ENCODE measurements at regions not wholly inside any gene's neighbourhood (a gene's known extent, or its start where the extent isn't known, plus 50 kb on each side); places are given as distances from the start of the nearest gene placed in this dataset.

DNA sequence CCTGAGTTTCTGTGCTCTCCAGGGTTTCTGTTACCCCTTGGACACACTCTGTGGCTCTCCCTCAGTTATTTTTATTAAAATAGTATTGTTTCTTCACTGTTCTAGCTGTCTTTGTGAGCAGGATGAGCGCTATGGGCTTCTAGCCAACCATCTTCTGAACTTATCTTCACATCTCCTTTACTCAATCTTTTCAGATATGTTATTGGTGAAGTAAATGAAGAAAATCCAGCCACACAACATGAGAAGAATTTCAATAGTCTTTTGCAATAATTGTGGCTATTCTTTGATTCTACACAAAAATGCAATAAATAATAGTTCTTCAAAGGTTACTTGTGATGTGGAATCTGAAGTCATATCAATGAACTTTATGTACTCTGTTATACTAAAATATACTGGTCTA lies 80.3 kb upstream of the CAMK1G start:
- no peaks in the 10 kb centered on the region for H3K9me3 ChIP-seq (ENCODE audit: low read length)
- H3K27ac ChIP-seq (ENCODE audit: low read depth, low read length, poor library complexity, severe bottlenecking): no peak overlapping the region
- intact Hi-C loops (cut with micrococcal nuclease; ENCODE audit: unreplicated experiment): no loop called here
- POLR2A ChIA-PET: no interaction called here
- H3K4me3 ChIP-seq (ENCODE audit: low read depth, low read length, poor library complexity, severe bottlenecking): no peak overlapping the region
- no peak overlapping the region for H2AFZ ChIP-seq (ENCODE audit: low read length)
- BruUV-seq (replicated peaks): no TSS peak
- H3K4me1 ChIP-seq (ENCODE audit: insufficient read depth, low read length, poor library complexity, severe bottlenecking): no peaks in the 10 kb centered on the region
- TF ChIP-seq CTCF (conservative IDR thresholded peaks at IDR 0.05; ENCODE audit: low read length): no peak
- no peak for TF ChIP-seq EZH2phosphoT487 (IDR thresholded peaks at IDR 0.05; ENCODE audit: borderline replicate concordance, low read depth, low read length)
- no peak overlapping the region for H3K4me2 ChIP-seq (ENCODE audit: low read length)
- no peak for DNase-seq (ENCODE audit: low spot score)
- H3K79me2 ChIP-seq (ENCODE audit: insufficient read depth, low read depth, low read length): no peaks in the 10 kb centered on the region
- H4K20me1 ChIP-seq (ENCODE audit: insufficient read depth, low read length): no peaks in the 10 kb centered on the region
- H3K9me2 ChIP-seq (ENCODE audit: insufficient read depth, low read length): no peaks in the 10 kb centered on the region
- CTCF ChIA-PET (ENCODE audit: unreplicated experiment): no interaction called here
- H3K36me3 ChIP-seq (ENCODE audit: insufficient read depth, low read length): no peaks in the 10 kb centered on the region

DNA sequence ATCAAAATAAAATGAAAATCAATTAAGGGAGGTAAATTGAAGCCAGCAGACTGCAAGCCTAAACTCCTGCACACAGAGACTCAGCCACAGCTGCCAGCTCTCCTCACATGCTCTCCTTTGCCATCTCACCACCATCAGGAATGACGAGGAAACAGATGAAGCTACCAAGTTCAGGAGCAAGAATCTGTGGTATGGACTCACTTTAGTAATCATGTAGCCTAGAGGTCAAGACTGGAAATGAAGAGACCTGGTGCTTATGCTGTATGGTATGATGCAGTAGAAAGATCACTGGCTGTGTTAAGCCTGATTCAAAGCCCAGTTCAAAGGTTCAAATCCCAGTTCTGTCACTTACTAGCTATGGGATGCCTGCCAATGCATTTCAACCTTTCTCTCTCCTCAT lies 78.9 kb upstream of the CAMK1G start:
- Histone ChIP-seq H2AFZ (ENCODE audit: low read length) (no peak overlapping the region), H3K9me2 (ENCODE audit: insufficient read depth, low read length) (no peaks in the 10 kb centered on the region), H3K79me2 (ENCODE audit: insufficient read depth, low read depth, low read length) (no peaks in the 10 kb centered on the region), H3K27ac (ENCODE audit: low read depth, low read length, poor library complexity, severe bottlenecking) (no peak overlapping the region), H3K9me3 (ENCODE audit: low read length) (no peaks in the 10 kb centered on the region), H3K36me3 (ENCODE audit: insufficient read depth, low read length) (no peaks in the 10 kb centered on the region), H4K20me1 (ENCODE audit: insufficient read depth, low read length) (no peaks in the 10 kb centered on the region), H3K4me1 (ENCODE audit: insufficient read depth, low read length, poor library complexity, severe bottlenecking) (no peaks in the 10 kb centered on the region), H3K4me2 (ENCODE audit: low read length) (no peak overlapping the region), H3K4me3 (ENCODE audit: low read depth, low read length, poor library complexity, severe bottlenecking) (no peak overlapping the region)
- intact Hi-C loops (cut with micrococcal nuclease; ENCODE audit: unreplicated experiment): no loop called here
- no TSS peak for BruUV-seq (replicated peaks)
- TF ChIP-seq CTCF (conservative IDR thresholded peaks at IDR 0.05; ENCODE audit: low read length): no peak
- no peak for TF ChIP-seq EZH2phosphoT487 (IDR thresholded peaks at IDR 0.05; ENCODE audit: borderline replicate concordance, low read depth, low read length)
- ChIA-PET POLR2A (no interaction called here), CTCF (ENCODE audit: unreplicated experiment) (no interaction called here)
- DNase-seq (ENCODE audit: low spot score): no peak

DNA sequence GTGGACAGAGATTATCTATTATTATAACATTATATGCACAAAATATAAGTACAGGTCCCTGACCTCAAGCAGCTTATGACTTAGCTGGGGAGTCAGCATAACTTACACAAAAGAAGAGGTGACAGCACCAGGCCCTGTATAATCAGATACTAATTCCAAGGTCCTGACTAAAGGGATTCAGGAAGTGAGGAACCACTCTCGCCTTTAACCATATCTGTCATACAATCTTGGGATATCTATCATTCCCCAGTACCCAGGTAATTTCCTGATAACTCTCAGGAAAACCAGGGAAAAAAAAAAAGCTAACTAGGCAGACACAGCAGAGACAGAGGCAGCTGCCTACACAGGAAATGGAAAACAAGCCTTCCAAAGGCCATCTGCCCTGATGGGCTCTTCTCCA lies 78.5 kb upstream of the CAMK1G start:
- H3K4me3 ChIP-seq (ENCODE audit: low read depth, low read length, poor library complexity, severe bottlenecking): no peak overlapping the region
- POLR2A ChIA-PET: no interaction called here
- no peaks in the 10 kb centered on the region for H3K4me1 ChIP-seq (ENCODE audit: insufficient read depth, low read length, poor library complexity, severe bottlenecking)
- no peaks in the 10 kb centered on the region for H3K9me3 ChIP-seq (ENCODE audit: low read length)
- H3K9me2 ChIP-seq (ENCODE audit: insufficient read depth, low read length): no peaks in the 10 kb centered on the region
- intact Hi-C loops (cut with micrococcal nuclease; ENCODE audit: unreplicated experiment): no loop called here
- no peaks in the 10 kb centered on the region for H3K79me2 ChIP-seq (ENCODE audit: insufficient read depth, low read depth, low read length)
- no peaks in the 10 kb centered on the region for H4K20me1 ChIP-seq (ENCODE audit: insufficient read depth, low read length)
- CTCF ChIA-PET (ENCODE audit: unreplicated experiment): no interaction called here
- BruUV-seq (replicated peaks): no TSS peak
- no peak overlapping the region for H2AFZ ChIP-seq (ENCODE audit: low read length)
- TF ChIP-seq EZH2phosphoT487 (IDR thresholded peaks at IDR 0.05; ENCODE audit: borderline replicate concordance, low read depth, low read length): no peak
- TF ChIP-seq CTCF (conservative IDR thresholded peaks at IDR 0.05; ENCODE audit: low read length): no peak
- H3K36me3 ChIP-seq (ENCODE audit: insufficient read depth, low read length): no peaks in the 10 kb centered on the region
- no peak for DNase-seq (ENCODE audit: low spot score)
- H3K27ac ChIP-seq (ENCODE audit: low read depth, low read length, poor library complexity, severe bottlenecking): no peak overlapping the region
- no peak overlapping the region for H3K4me2 ChIP-seq (ENCODE audit: low read length)
